ENCODE measurements at regions not wholly inside any gene's neighbourhood (a gene's known extent, or its start where the extent isn't known, plus 50 kb on each side); places are given as distances from the start of the nearest gene placed in this dataset.

GRCh38 chr12:24226745-24227350 is 277.4 kb upstream of the SOX5 start:
- Histone ChIP-seq H3K27me3 (no peaks in the 10 kb centered on the region), H3K36me3 (no peaks in the 10 kb centered on the region), H3K27ac (peak overlapping the region in 1 of 4 donors; percentile 28), H3K4me3 (no peak overlapping the region), H3K4me1 (peaks cover 0 to 33% (median 16%) of the 10 kb centered on the region in 3 donors), H3K9me3 (no peaks in the 10 kb centered on the region)
- intact Hi-C loops (cut with DNase I), result no loop called here
- DNase-seq, result no peak
- TF ChIP-seq CTCF (IDR thresholded peaks at IDR 0.05) (no peak), POLR2A (IDR thresholded peaks at IDR 0.05) (no peak)
- WGBS, 2 donors, result 34 to 45% methylated on average over 9 of the region's 9 CpGs

GRCh38 chr12:24224401-24224800 is 274.9 kb upstream of the SOX5 start:
- Histone ChIP-seq H3K27ac (no peak overlapping the region), H3K4me1 (peaks cover 0 to 30% (median 13%) of the 10 kb centered on the region in 3 donors), H3K27me3 (no peaks in the 10 kb centered on the region), H3K36me3 (no peaks in the 10 kb centered on the region), H3K4me3 (no peak overlapping the region), H3K9me3 (no peaks in the 10 kb centered on the region)
- no peak for DNase-seq
- no peak for TF ChIP-seq POLR2A (IDR thresholded peaks at IDR 0.05)
- no peak for TF ChIP-seq CTCF (IDR thresholded peaks at IDR 0.05)
- intact Hi-C loops (cut with DNase I), result no loop called here

DNA sequence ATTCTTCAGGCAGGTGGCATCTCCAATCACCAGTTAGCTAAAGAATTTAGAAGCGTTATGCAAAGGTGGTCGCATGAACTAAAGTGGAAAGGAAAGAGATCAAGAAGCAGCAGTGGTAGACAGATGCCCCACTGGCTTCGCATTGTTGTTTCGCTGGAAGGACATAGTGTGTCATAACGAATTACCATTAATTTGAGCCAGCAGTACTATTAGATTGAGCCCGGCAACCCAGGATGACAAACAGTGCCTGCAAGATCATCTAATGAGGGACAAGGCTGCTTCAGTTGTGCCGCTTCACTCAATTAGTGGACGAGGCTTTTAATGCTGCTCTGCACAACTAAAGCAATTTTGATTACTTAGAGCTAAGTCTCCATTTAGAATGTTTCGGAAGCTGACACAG is 274.5 kb upstream of the SOX5 start:
- Histone ChIP-seq H3K27me3 (no peaks in the 10 kb centered on the region), H3K36me3 (no peaks in the 10 kb centered on the region), H3K4me1 (peaks cover 0 to 25% (median 13%) of the 10 kb centered on the region in 3 donors), H3K4me3 (no peak overlapping the region), H3K9me3 (no peaks in the 10 kb centered on the region), H3K27ac (no peak overlapping the region)
- intact Hi-C loops (cut with DNase I), result no loop called here
- TF ChIP-seq CTCF (IDR thresholded peaks at IDR 0.05), result no peak
- no peak for TF ChIP-seq POLR2A (IDR thresholded peaks at IDR 0.05)
- DNase-seq, result no peak
- WGBS, 2 donors, result 94 to 95% methylated on average over 9 of the region's 9 CpGs

DNA sequence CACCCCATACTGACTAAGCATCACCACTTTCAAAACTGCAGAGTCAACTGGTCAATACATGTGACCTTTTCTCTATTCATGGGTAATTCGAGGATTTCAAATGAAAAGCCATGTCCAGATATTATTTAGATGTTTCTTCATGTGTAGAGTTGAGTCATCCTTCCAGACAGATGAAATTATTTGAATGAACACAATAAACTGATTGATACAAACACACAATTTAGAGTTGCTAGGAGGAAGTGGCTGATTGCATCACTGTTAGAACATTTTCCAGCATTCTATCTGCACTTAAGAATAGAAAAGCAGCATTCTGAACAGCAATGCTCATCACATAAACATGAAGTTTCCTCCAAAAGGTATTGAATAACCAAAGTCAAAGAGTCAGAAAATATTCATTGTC is 273.5 kb upstream of the SOX5 start:
- Histone ChIP-seq H3K36me3 (no peaks in the 10 kb centered on the region), H3K4me3 (no peak overlapping the region), H3K27ac (no peak overlapping the region), H3K9me3 (no peaks in the 10 kb centered on the region), H3K27me3 (no peaks in the 10 kb centered on the region), H3K4me1 (peaks cover 0 to 18% (median 13%) of the 10 kb centered on the region in 3 donors)
- 33 to 53% methylated on average over 1 of the region's 1 CpG for WGBS, 2 donors
- DNase-seq, result no peak
- TF ChIP-seq POLR2A (IDR thresholded peaks at IDR 0.05) (no peak), CTCF (IDR thresholded peaks at IDR 0.05) (no peak)
- intact Hi-C loops (cut with DNase I), result no loop called here

GRCh38 chr12:24212496-24212895 is 263.0 kb upstream of the SOX5 start:
- no peaks in the 10 kb centered on the region for H3K4me1 ChIP-seq
- intact Hi-C loops (cut with DNase I), result no loop called here
- H3K27ac ChIP-seq, result no peak overlapping the region
- no peak for DNase-seq
- H3K27me3 ChIP-seq, result no peaks in the 10 kb centered on the region
- WGBS, 2 donors, result 81 to 93% methylated on average over 2 of the region's 2 CpGs
- no peaks in the 10 kb centered on the region for H3K9me3 ChIP-seq
- H3K4me3 ChIP-seq, result no peak overlapping the region
- TF ChIP-seq POLR2A (IDR thresholded peaks at IDR 0.05) (no peak), CTCF (IDR thresholded peaks at IDR 0.05) (no peak)
- no peaks in the 10 kb centered on the region for H3K36me3 ChIP-seq
